PC-3 (cell line): ENCODE measurements at regions not wholly inside any gene's neighbourhood (a gene's known extent, or its start where the extent isn't known, plus 50 kb on each side); places are given as distances from the start of the nearest gene placed in this dataset.

Experiments
- ATAC-seq: fragments of 200-7000 bp; cut with Tn5 transposase; 2 replicates; pipeline ENCODE4 v1.9.1; 2020; ENCODE audit warnings: mild to moderate bottlenecking, moderate library complexity
- BruUV-seq: library from RNA; stranded (reverse); fragments of 400-500 nt; replicated peaks from 2 replicates; lab custom pipeline; 2021; lab: Mats Ljungman, UMichigan
- CTCF ChIA-PET: fragments of 300-600 bp; sonication (Branson Sonifier 250); formaldehyde crosslinking; loops from one replicate; lab custom pipeline; 2022; ENCODE audit warnings: antibody characterized with exemption; lab: Charles Lee
- POLR2A ChIA-PET: fragments of 300-600 bp; sonication (Branson Sonifier 250); formaldehyde crosslinking; loops from one replicate; lab custom pipeline; 2022; ENCODE audit warnings: antibody characterized with exemption; ENCODE audit not compliant: unreplicated experiment; lab: Charles Lee
- DNase-seq: peaks from one replicate; pipeline ENCODE4 v3.0.0-alpha.2; 2015
- H2AFZ ChIP-seq: fragments of 300-600 bp; sonication (generic); 2 replicates; pipeline ENCODE4 v1.6.0; 2016; ENCODE audit warnings: antibody characterized with exemption, low read length
- H3F3A ChIP-seq: fragments of 300-600 bp; sonication (generic); one replicate; pipeline ENCODE4 v1.6.0; 2017; ENCODE audit warnings: antibody characterized with exemption, low read length, control low read depth, mild to moderate bottlenecking; ENCODE audit not compliant: unreplicated experiment
- H3K27ac ChIP-seq: fragments of 300-600 bp; sonication (generic); 2 replicates; pipeline ENCODE4 v1.5.1; 2016; ENCODE audit warnings: mild to moderate bottlenecking, low read length
- H3K27me3 ChIP-seq: fragments of 300-600 bp; sonication (generic); 2 replicates; pipeline ENCODE4 v1.6.1; 2016; ENCODE audit warnings: low read length, mixed read lengths
- H3K36me3 ChIP-seq: fragments of 300-600 bp; sonication (generic); 2 replicates; pipeline ENCODE4 v1.6.1; 2016; ENCODE audit warnings: low read depth, mixed run types, low read length, mixed read lengths
- H3K4me1 ChIP-seq: fragments of 300-600 bp; sonication (generic); 2 replicates; pipeline ENCODE4 v1.5.1; 2016; ENCODE audit warnings: low read length; ENCODE audit not compliant: insufficient read depth
- H3K4me2 ChIP-seq: fragments of 300-600 bp; sonication (generic); 2 replicates; pipeline ENCODE4 v1.6.0; 2016; ENCODE audit warnings: low read length
- H3K4me3 ChIP-seq: fragments of 300-600 bp; sonication (generic); 2 replicates; pipeline ENCODE4 v1.5.1; 2016; ENCODE audit warnings: mild to moderate bottlenecking, low read length, mixed read lengths
- H3K79me2 ChIP-seq: fragments of 300-600 bp; sonication (generic); 2 replicates; pipeline ENCODE4 v1.6.1; 2017; ENCODE audit warnings: low read length, mixed read lengths
- H3K9ac ChIP-seq: fragments of 300-600 bp; sonication (generic); 2 replicates; pipeline ENCODE4 v1.6.0; 2016; ENCODE audit warnings: mild to moderate bottlenecking, low read length
- H3K9me2 ChIP-seq: fragments of 300-600 bp; sonication (generic); replicated peaks from 2 replicates; pipeline ENCODE4 v1.6.1; 2016; ENCODE audit warnings: mixed run types, low read length, mixed read lengths
- H3K9me3 ChIP-seq: fragments of 300-600 bp; sonication (generic); 2 replicates; pipeline ENCODE4 v1.6.1; 2016; ENCODE audit warnings: low read length, mixed read lengths
- H4K20me1 ChIP-seq: fragments of 300-600 bp; sonication (generic); 2 replicates; pipeline ENCODE4 v1.6.1; 2016; ENCODE audit warnings: low read length, mixed read lengths
- CTCF ChIP-seq: fragments of 300-600 bp; sonication (generic); conservative IDR thresholded peaks from 2 replicates; pipeline ENCODE4 v1.5.1; 2017; ENCODE audit warnings: antibody characterized with exemption, low read depth, mild to moderate bottlenecking, low read length
- EZH2 ChIP-seq: fragments of 300-600 bp; sonication (generic); IDR thresholded peaks from one replicate; pipeline ENCODE4 v1.6.1; 2017; ENCODE audit warnings: antibody characterized with exemption, mild to moderate bottlenecking, low read length; ENCODE audit not compliant: unreplicated experiment
- EZH2phosphoT487 ChIP-seq: fragments of 300-600 bp; sonication (generic); IDR thresholded peaks from 2 replicates; pipeline ENCODE4 v1.6.1; 2018; ENCODE audit warnings: mild to moderate bottlenecking, antibody characterized with exemption, low read length, borderline replicate concordance
- intact Hi-C: fragments of 100-400 bp; cut with micrococcal nuclease; formaldehyde crosslinking; loops from 2 replicates; pipeline ENCODE4 v1.9.0; 2023

GRCh38 chr3:190192087-190192486 lies 71.4 kb upstream of the P3H2 start:
- ATAC-seq (peak; percentile 44; the same call in 1 of the 2 replicates), DNase-seq (peak; percentile 15)
- Histone ChIP-seq H3K79me2 (no peaks in the 10 kb centered on the region), H3K27ac (peak overlapping the region; percentile 36), H3K4me2 (0 out of 2 replicates have a peak overlapping the region, but pooled peaks have one; percentile 1), H2AFZ (peak overlapping the region; percentile 27; the same call in 1 of the 2 replicates), H3K4me3 (no peak overlapping the region), H4K20me1 (no peaks in the 10 kb centered on the region), H3K9me3 (no peaks in the 10 kb centered on the region), H3F3A (no peaks in the 10 kb centered on the region), H3K36me3 (no peaks in the 10 kb centered on the region), H3K4me1 (peaks cover 19% of the 10 kb centered on the region), H3K9me2 (no peaks in the 10 kb centered on the region), H3K27me3 (no peaks in the 10 kb centered on the region), H3K9ac (0 out of 2 replicates have a peak overlapping the region, but pooled peaks have one; percentile 1)
- no TSS peak for BruUV-seq
- TF ChIP-seq CTCF, result no peak
- no peak for TF ChIP-seq EZH2phosphoT487
- no peak for TF ChIP-seq EZH2
- POLR2A ChIA-PET, result no interaction called here
- intact Hi-C loops, result no loop called here
- CTCF ChIA-PET, result no interaction called here

GRCh38 chr3:190188197-190188596 lies 67.5 kb upstream of the P3H2 start:
- intact Hi-C loops, result no loop called here
- Histone ChIP-seq H3K4me2 (no peak overlapping the region), H3K27ac (no peak overlapping the region), H3K36me3 (no peaks in the 10 kb centered on the region), H3K9me3 (no peaks in the 10 kb centered on the region), H3K79me2 (no peaks in the 10 kb centered on the region), H3K4me3 (no peak overlapping the region), H3K9ac (no peak overlapping the region), H3K4me1 (peaks cover 43% of the 10 kb centered on the region), H2AFZ (no peak overlapping the region), H3K9me2 (no peaks in the 10 kb centered on the region), H4K20me1 (no peaks in the 10 kb centered on the region), H3K27me3 (no peaks in the 10 kb centered on the region), H3F3A (no peaks in the 10 kb centered on the region)
- ATAC-seq, result no peak
- DNase-seq, result no peak
- no TSS peak for BruUV-seq
- TF ChIP-seq EZH2phosphoT487 (no peak), EZH2 (no peak), CTCF (no peak)
- CTCF ChIA-PET, result no interaction called here
- POLR2A ChIA-PET, result no interaction called here

DNA sequence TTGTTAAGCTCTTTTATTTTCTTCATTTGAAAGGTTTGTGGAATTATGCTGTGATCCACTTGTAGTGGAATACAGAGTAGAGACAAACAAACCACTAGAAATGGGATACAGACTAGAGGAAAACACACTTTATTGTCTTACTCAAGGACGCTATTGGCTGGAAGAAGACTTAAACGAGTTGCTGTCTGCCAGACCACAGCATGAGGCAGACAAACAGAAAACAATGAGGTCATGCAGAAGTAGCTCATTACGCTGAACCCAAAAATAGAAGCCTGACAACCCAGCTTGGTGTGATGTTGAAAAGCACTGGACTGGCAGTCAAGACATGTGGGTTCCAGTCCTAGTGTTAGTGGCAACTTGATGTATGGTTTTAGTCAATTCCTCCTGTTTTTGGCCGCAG lies 62.4 kb upstream of the P3H2 start:
- Histone ChIP-seq H4K20me1 (no peaks in the 10 kb centered on the region), H3K9me3 (no peaks in the 10 kb centered on the region), H3K27ac (peak overlapping the region; percentile 96), H3K27me3 (no peaks in the 10 kb centered on the region), H3K4me1 (peaks cover 56% of the 10 kb centered on the region), H3K9me2 (no peaks in the 10 kb centered on the region), H3K36me3 (no peaks in the 10 kb centered on the region), H3K79me2 (no peaks in the 10 kb centered on the region), H3K4me3 (peak overlapping the region; percentile 42; the same call in 1 of the 2 replicates), H3F3A (peaks cover 8% of the 10 kb centered on the region), H2AFZ (peak overlapping the region; percentile 42), H3K4me2 (peak overlapping the region; percentile 79), H3K9ac (peak overlapping the region; percentile 73)
- no peak for TF ChIP-seq CTCF
- no peak for TF ChIP-seq EZH2
- CTCF ChIA-PET, result interaction anchor here (0.5 kb wide), 1 partner anchor 26 kb away, joined by 4 read pairs; no protein-coding TSS in a partner anchor
- POLR2A ChIA-PET, result no interaction called here
- BruUV-seq, result no TSS peak
- intact Hi-C loops, result no loop called here
- ATAC-seq, result peak; percentile 31
- peak; percentile 77 for DNase-seq
